NK-92 (cell line): ENCODE measurements at regions not wholly inside any gene's neighbourhood (a gene's known extent, or its start where the extent isn't known, plus 50 kb on each side); places are given as distances from the start of the nearest gene placed in this dataset.

Source experiments
- DNase-seq: peaks from one replicate; lab custom pipeline; 2025; ENCODE audit not compliant: unreplicated experiment; lab: John Stamatoyannopoulos, UW

GRCh38 chr3:177471733-177472480, 274.6 kb upstream of the TBL1XR1 start:
- DNase-seq, result no peak

DNA sequence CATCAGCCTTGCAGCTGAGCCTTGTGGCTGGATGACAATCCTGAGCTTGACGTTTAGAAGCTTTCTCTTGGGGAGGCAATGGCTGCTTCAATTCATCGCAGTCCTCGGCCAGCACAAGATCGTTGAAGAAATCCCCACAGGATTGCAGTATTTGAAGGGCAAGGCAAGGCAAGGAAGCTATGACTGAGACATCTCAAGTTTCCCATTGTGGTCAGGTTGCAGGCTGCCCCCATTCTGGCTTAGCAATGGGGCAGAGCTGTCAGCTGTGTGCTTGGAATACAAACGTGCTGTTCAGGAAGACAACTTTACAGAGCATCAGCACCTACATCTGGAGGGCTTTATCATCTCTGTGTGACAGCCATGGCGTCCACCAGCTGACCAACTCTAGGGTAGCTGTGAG, 275.9 kb upstream of the TBL1XR1 start:
- no peak for DNase-seq

- DNase-seq, result no peak
These were observed 276.6 kb upstream of the TBL1XR1 start for GRCh38 chr3:177473903-177474302.

DNA sequence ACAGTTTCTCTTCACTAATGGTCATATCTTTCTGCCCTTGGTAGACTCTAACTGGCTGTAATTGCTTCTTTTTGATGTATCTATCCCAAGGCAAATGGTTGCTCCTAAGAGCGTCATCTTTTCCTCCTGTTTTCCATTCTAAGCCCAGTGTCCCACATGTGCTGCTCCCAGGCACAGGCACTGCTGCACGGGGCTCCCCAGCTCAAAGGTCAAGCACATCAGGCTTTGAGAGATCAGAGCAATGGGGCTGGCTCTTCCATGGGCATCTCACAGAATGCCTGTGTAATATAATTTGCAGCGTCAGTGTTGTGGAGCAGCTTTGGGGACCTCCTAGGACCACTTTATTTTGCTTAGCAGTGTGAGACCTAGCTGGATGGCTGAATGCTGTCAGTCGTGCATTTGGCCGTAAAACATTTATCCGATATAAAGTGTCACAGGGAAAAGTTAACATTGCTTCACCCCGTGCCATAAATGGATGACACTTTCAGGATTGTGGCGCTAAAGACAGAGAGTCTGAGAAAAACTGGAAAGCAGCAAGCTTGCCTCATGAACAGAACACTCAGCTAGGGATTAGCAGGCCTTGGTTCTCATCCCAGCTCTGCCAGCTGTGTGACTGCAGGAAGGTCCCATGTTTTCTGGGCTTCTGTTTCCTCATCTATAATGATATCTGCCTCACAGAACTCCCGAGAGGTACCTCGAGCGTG, 277.5 kb upstream of the TBL1XR1 start:
- DNase-seq, result no peak

DNA sequence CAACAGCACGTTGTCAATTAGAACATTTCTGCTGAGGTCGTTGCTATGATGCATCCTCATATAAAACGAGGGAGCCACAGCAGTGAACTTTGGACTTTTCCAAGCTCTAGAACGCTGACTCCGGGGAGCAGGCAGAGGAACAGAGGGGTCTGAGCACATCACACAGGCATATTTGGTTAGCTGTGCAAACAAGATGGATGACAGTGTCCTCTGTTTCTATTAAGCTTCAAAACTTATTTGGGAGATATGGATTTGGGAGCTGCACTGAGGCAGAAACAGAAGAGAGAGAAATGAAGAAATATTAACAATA, 278.0 kb upstream of the TBL1XR1 start:
- no peak for DNase-seq

- no peak for DNase-seq
These were observed 279.2 kb upstream of the TBL1XR1 start for GRCh38 chr3:177476495-177476894.

GRCh38 chr3:177476921-177477435, 279.7 kb upstream of the TBL1XR1 start:
- DNase-seq, result no peak

DNA sequence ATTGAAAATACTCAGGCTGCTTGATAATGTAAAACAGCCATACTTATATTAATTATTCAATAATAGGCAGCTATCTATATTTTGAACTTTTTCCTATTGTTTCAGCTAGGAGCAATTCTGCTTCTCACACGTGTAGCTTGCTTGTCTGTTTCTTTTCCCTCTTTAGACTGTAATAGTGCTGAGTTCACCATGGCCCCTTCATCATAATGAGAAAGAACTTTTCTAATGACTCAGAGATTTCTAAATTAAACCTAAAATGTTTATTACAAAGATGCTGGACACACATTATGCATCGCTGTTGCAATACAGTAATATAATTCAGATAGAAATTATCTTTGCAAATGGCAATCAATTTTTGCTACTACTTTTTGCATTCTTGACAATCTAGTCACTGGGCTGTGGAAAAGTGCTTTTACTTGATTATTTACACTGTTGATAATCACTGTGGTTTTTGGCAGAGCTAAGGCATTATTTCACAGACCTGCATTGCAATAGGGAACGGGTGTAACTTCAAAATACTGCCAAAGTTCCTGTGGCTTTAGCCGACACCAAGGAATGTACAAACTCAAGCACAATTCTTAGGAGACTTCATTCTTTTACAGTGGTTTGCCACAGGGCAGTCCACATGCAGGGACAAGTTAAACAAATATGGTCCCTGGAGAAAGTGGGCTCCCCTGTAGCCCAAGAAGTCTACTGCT, 281.0 kb upstream of the TBL1XR1 start:
- no peak for DNase-seq

DNA sequence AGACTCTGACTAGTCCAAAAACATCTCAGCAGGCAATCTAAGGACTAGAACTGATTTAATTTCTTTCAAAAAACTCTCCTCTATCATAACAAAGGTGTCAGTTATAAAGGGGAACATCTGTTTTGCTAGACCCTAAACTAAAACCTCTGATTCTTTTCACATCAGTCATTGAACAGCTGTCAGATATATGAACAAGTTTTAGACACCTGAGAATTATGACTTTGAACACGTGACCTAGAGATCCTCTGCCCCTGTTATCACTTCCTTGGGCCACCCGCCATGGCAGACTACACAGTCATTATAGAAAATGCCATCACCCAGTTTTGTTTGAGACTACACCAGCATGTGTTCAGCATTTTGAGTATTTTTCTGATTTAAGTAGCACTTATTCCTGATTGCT, 282.3 kb upstream of the TBL1XR1 start:
- no peak for DNase-seq

DNA sequence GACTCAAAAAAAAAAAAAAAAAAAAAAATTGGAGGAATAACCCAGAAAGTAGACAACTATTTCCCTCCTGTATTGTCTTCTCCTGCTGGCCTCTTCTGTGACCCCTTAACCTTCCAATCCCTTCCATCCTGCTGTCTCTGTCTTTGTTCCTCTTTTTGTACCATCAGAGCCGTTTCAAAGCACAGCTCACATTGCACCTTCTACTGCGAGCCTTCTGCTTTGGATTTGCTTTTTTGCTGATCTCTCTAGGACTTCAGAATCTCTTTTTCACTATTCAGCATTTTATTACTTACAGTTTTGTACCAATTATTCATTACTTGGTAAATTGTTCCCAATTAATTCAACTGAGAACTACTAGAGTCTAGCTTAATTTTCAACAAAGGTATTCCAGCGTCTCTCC, 284.0 kb upstream of the TBL1XR1 start:
- no peak for DNase-seq

DNA sequence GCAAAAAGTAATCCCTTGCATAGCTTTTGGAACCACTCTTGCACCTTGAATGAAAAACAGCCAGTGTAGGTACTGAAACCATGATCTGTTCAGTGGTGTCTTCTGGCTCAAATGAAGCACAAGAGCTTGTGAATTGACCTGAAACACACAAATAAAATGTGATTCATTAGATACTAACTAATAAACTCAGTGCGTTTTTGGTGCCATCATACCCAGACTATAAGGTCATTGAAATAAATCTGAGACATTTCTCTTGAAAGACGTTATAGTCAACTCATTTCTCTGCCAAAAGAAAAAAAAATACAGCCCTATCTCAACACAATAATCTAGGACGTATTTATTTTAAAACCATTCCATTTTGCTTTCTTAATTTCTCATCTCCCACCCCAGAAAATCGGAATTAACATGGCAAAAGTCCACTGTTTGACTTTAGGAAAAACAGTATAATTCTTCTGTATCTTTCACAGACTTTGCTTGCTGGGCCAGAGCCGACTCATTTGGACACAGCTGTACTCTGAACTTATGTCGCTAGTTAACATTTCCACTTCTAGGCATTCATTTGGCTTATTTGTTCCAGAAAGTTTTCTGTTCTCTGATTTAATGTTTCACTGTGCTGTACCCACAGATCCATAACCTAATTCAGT, 284.9 kb upstream of the TBL1XR1 start:
- no peak for DNase-seq

DNA sequence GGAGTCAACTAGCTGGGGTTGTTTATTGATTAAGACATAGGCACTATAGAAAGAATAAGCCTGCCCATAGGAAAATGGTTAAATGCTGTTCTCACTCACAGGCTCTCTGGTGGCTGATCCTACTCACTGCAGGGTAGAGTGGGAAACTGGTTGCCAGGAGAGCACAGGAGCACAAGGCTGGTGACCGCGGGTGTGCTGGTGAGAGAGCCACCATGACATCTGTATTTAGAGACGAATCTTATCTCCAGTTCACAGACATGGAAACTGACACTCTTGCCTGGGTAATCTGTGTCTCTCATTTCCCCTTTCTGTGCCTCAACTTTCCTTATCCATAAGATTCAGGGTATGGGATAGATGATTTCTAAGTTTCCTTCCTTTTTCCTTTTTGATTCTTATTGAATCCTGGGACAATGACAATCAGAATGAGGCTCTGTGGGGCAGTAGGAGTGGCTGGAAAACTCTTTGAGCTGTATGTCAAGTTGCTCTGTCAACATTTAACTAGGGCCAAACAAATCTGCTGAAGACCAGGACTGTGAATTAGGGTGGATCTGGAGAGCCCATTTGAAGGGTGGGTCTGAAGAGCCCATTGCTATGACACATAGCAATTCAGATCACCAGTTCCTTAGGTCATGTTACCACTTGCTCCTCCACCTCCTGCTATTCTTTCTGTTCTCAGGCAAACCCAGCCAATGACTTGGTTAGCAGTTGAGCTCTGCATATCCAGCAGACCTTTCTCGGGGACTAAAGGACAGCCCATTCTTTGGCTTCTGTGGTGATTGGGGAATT, 286.1 kb upstream of the TBL1XR1 start:
- DNase-seq, result no peak

DNA sequence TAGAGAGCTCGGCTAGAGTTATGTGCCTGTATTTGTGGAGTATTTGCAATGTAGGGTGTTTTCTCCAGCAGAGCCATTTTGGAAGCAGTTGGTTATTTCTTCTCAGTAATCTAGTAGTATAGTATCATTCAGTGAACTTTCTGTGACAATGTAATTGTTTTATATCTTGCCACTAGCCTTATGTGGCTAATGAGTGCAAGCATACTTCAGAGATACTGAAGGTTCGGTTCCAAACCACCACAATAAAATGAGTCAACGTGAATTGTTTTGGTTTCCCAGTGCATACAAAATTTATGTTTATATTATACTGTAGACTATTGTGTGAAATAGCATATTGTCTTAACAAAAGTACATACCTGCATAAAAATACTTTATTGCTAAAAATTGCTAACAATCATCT, 286.9 kb upstream of the TBL1XR1 start:
- no peak for DNase-seq

- no peak for DNase-seq
These were observed 287.6 kb upstream of the TBL1XR1 start for GRCh38 chr3:177484926-177485325.

- DNase-seq, result no peak
These were observed 290.4 kb upstream of the TBL1XR1 start for GRCh38 chr3:177487635-177488186.

GRCh38 chr3:177488740-177489139, 291.5 kb upstream of the TBL1XR1 start:
- no peak for DNase-seq

DNA sequence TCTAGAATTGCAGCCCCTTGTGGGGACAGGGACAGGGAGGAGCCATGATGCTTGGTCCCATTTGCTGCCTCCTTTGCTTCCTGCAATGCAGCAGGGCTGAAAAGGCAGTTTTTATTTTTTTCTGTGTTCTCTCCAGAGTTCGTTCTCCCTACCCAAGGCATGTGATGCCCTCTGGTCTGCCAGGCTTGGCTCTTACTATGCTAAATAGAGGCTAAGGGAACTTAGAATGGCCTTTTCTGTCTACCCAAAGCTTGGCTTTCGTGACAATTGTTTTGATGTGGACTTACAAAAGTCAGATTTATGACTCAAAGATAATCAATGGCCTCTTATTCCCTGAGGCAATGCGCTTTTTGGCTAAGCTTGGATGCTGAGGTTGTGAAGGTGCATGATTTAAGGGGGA, 293.3 kb upstream of the TBL1XR1 start:
- DNase-seq, result no peak

DNA sequence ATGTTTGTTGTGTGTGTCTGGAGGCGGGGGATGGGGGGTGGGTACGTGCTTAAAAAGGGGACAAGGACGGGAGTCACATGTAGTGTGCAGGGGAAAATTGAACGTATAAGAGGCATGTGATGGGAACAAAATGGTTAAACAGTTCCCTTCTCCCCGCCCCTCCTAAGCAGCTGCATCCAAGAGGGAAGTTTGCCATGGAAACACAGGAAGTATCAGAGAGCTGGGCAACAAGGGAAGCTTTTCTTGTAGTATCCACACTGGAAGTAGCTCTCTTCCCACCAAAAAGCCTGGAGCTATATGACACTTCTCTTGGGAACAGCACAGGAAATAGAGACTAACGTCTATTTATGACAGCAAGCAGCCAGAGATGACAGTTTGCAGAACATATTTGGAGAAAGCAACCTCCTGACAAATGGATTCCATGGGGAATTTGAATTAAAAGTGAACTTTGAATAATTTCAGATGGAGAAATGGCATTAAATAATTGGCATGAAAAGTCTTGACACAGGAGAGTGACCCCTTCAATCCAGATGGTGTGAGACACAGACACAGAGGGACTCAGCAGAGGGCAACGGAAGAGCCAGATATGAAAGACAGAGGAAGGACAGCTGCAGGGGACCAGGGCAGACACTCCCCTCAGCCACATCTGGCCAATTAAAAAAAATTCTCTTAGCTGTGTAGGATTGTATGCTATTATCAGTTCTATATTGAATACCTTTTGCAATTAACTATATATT, 294.2 kb upstream of the TBL1XR1 start:
- no peak for DNase-seq

GRCh38 chr3:177493091-177493490, 295.8 kb upstream of the TBL1XR1 start:
- DNase-seq, result no peak

DNA sequence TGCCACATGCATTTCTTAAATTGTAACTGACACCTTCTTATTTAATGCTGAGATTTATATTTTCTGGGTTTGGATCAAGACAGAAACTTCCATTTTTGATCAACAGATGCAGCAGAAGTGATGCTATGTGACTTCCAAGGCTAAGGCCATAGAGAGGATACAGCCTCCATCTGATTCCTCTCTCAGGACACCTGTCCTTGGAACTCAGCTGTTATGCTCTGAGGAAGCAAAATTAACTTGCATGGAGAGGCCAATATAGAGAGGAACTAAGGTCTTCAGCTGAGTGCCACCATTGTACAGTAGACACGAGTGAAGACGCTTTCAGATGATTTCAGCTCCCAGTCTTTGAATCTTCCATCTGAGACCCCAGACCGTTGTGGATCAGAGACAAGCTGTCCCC, 296.9 kb upstream of the TBL1XR1 start:
- no peak for DNase-seq
